D721Med (cell line): ENCODE measurements at regions not wholly inside any gene's neighbourhood (a gene's known extent, or its start where the extent isn't known, plus 50 kb on each side); places are given as distances from the start of the nearest gene placed in this dataset.

Source experiments
- DNase-seq: peaks from one replicate; pipeline ENCODE4 v3.0.0; 2011; ENCODE audit warnings: low spot score; ENCODE audit not compliant: insufficient read length
- FAIRE-seq: peaks from 2 replicates; lab custom pipeline; 2011; peaks lifted over from hg19 to GRCh38; lab: Jason Lieb, UNC
- CTCF ChIP-seq: IDR thresholded peaks from 2 replicates; pipeline ENCODE4 v1.5.1; 2012; ENCODE audit warnings: mild to moderate bottlenecking, control low read depth; ENCODE audit not compliant: insufficient read depth; ENCODE audit errors: missing control alignments

- no peak for FAIRE-seq
- DNase-seq, result no peak
- no peak for TF ChIP-seq CTCF
Observed at GRCh38 chr4:177964061-177964460, 521.8 kb upstream of the AGA start.

- DNase-seq, result no peak
- FAIRE-seq, result no peak
- TF ChIP-seq CTCF, result no peak
Observed at GRCh38 chr4:177964693-177965168, 522.5 kb upstream of the AGA start.

GRCh38 chr4:177967328-177967727, 525.1 kb upstream of the AGA start:
- FAIRE-seq (no peak), DNase-seq (no peak)
- no peak for TF ChIP-seq CTCF

- TF ChIP-seq CTCF, result no peak
- no peak for DNase-seq
- FAIRE-seq, result no peak
Observed at GRCh38 chr4:177968817-177969442, 526.7 kb upstream of the AGA start.

- FAIRE-seq (no peak), DNase-seq (no peak)
- TF ChIP-seq CTCF, result no peak
Observed at GRCh38 chr4:177974461-177974860, 532.2 kb upstream of the AGA start.

GRCh38 chr4:177975315-177975987, 533.2 kb upstream of the AGA start:
- FAIRE-seq (no peak), DNase-seq (no peak)
- TF ChIP-seq CTCF, result no peak

GRCh38 chr4:177986236-177986635, 544.0 kb upstream of the AGA start:
- DNase-seq, result no peak
- TF ChIP-seq CTCF, result no peak
- FAIRE-seq, result no peak
